ENCODE measurements at regions not wholly inside any gene's neighbourhood (a gene's known extent, or its start where the extent isn't known, plus 50 kb on each side); places are given as distances from the start of the nearest gene placed in this dataset.

- peak; percentile 46 for DNase-seq
These were observed 455.7 kb upstream of the TLE4 start for GRCh38 chr9:79116041-79116440.

DNA sequence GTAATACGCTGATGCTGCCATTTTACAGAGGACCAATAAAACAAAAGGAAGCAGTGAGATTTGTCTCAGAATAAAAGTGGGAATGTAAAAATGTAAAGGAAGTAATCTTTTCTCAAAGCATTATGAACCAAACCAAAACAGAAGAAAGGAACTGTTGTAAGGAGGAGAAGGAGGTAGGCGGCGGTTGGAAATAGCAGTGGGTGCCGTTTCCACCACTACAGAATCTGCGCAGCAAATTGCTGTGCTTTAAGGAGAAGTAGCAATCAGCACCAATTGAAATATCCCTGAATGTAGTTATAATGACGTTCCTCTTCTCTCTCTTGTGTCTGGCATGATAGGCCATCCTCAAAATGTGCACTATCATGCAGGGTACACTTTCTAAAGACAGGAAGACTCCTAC, 455.1 kb upstream of the TLE4 start:
- DNase-seq = no peak

DNA sequence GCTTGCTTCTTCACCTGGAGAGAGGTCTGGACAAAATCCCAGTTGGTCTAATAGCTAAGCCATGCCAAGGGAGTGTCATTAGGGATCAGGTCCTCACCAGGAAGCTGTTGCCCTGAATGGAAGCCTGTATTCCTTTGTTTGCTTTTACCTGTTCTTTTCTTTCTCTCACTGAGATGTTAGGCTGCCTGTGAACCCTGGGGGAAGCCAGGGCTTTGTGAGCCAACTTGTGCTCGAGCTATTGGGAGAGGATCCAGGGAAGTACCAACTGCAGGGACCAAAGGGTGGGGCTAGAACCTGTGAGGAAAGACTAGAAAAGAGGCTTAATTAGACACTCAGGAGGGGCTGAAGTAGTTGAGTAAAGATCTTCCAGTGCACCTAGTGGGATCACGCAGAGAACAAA, 451.2 kb upstream of the TLE4 start:
- no peak for DNase-seq

DNA sequence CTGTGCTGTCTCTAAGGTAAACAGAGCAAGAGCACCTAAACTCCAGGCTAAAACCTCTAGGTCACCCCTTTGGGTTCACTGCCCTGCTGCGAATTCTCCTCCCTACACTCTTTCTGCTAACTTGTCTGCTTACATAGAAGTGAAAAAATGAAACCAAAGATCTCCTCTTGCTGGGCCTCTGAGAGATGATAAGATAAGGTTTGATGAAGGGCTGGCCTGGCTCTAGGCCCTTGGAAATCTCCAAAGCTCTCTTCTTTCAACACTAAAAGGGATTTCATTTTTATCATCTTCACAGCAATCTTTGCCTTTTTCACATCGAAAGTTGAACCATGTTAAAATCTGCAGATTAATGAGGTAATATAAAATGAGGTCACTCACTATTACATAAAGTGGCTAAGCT, 450.8 kb upstream of the TLE4 start:
- DNase-seq = no peak

- no peak for DNase-seq
These were observed 448.4 kb upstream of the TLE4 start for GRCh38 chr9:79123415-79123814.

DNA sequence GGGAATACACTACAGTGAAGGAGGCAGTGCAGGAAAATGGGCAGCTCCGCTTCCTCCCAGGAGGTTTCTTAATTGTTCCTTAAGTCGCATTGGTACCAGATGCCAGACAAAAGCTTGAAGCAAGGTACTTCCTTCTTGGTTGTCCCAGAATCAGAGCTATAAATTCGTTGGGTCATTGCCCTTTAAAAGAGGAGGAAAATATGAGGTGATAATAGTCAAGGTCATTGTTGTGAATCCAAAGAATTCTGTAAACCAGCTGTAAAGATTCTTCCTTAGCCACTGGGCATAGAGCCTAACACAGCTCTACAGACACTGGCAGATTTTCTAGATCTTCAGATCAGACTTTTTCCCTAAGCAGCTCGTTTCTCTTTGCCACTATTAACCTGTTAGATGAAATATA, 444.1 kb upstream of the TLE4 start:
- no peak for DNase-seq

DNA sequence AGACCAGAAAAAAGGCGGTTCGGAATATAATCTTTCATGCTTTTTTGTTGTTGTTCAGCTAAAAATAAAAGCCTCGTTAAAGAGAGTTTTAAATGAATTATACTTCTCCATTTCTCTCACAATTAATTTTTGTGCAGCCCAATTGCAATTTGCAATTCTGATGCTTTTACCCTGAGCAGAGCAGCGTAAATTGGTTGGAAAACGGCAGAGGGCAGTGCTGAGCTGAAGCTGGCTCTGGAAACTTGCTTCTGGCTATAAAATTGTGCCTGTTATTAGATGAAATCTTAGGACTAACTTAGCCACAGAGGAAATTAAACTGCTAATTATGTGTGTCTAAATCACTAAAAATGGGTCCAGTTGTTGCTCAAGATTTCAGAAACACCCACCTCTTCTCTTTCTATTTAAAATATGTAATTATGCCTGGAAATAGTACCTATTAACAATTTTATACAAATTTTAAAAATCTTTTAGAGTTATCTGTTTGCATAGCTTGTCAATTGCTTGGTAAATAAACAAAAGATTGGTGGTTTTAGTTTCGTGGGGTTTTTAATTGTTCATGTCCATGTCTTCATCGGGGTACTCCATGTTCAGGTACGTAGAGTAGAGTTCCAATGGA, 441.8 kb upstream of the TLE4 start:
- DNase-seq = peak; percentile 88

GRCh38 chr9:79131246-79131774, 440.5 kb upstream of the TLE4 start:
- no peak for DNase-seq

- DNase-seq = no peak
These were observed 439.9 kb upstream of the TLE4 start for GRCh38 chr9:79131824-79132377.

- DNase-seq = no peak
These were observed 437.1 kb upstream of the TLE4 start for GRCh38 chr9:79134654-79135053.

DNA sequence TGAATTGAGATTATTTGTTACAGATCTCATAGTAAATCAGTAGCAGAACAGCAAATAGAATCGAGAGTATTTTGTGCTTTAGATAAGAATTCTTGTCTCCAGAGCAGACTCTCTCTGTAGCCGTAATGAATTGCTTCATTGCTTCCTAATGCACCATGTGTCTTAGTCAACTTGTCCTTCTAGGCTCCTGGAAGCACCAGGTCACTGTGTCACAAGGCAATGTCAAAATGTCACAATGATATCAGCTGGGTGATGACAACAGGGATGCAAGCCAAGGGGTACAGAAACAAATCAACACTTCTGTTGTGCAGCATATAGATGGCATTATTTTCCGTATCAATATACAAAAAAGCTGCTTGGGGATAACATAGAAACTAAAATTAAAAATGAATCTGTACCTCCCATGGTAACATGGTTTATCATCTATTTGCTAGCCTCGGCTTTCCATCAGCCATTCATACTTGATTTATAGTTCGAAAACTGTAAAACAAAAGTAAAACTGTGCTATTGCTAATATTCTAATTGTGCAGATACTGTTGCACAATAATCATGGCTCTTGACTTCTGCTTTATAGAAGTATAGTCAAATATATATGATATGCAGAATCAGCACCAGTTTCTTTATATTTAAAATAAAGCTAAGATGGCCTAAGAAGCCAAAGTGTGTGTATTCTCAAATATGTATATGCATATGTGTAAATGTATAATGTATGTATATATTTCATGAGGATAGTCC, 435.9 kb upstream of the TLE4 start:
- no peak for DNase-seq

GRCh38 chr9:79140751-79141150, 431.0 kb upstream of the TLE4 start:
- DNase-seq = no peak

GRCh38 chr9:79143211-79143610, 428.6 kb upstream of the TLE4 start:
- DNase-seq = no peak

DNA sequence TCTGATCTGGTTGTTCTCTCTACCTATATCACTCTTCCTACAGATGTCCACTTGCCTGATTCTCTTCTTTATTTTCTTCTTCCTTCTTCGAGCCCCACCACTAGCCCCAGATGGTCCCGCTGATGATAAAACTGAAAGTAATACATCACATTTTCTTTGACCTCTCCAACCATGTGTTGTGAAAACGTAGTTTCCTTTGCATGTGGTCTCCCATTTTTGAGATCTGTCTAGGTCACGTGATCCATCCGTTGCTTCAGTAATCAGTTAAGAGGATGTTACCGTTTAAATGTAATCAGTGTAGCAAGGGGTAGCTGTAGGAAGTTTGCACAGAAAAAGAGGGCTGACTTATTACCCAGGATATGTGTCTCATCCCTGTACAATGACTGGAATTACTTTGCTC, 426.3 kb upstream of the TLE4 start:
- DNase-seq = no peak

DNA sequence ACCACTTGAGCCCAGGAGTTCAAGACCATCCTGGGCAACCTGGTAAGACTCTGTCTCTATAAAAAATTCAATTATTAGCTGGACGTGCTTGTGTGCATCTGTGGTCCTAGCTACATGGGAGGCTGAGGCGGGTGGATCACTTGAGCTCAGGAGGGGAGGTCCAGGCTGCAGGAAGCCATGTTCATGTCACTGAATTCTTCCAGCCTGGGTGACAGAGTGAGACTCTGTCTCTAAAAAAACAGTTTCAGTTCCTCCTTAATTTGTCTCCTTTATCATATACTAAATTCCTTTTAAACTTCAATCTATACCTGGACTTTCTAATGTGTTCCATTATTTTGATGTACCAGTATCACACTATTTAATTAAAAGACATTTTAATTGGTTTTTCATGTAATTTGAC, 422.2 kb upstream of the TLE4 start:
- no peak for DNase-seq

- peak; percentile 44 for DNase-seq
These were observed 420.0 kb upstream of the TLE4 start for GRCh38 chr9:79151791-79152190.

GRCh38 chr9:79152306-79152705, 419.5 kb upstream of the TLE4 start:
- peak; percentile 16 for DNase-seq

- DNase-seq = no peak
These were observed 417.0 kb upstream of the TLE4 start for GRCh38 chr9:79154806-79155205.

DNA sequence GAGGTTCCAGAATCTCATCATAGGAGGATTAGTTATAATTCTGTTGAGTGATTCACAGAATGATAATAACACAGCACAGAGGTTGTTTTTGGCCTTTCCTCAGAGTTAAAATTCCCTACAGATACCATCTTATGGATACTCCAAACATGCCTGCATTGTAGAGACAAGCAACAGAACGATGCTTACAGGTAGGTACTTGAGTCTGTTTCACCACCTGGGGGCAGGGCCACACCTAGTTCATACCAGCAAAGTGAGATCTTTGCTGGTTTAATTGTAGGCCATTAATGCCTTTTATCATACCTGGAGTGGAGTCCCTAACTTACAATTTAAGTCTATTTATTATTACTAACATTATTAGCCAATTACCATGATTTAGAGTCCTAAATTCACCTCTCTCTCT, 416.5 kb upstream of the TLE4 start:
- DNase-seq = no peak

DNA sequence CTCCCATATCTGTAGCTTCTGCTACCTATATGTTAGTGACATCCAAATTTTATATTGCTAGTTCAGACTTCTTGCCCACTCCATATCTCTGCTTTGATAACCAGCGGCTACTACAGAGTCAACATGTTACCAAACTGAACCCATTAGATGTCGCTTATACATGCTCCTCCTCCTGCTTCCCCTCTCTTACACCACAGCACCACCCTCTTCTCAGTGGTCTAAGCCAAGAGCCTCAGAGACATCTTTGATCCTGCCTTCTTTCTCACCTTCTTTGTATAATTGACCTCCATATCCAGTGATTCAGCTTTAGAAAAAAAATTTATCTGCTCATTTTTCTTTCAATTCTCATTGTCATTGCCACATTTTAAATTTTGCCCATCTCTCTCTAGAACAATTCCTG, 408.2 kb upstream of the TLE4 start:
- DNase-seq = no peak

DNA sequence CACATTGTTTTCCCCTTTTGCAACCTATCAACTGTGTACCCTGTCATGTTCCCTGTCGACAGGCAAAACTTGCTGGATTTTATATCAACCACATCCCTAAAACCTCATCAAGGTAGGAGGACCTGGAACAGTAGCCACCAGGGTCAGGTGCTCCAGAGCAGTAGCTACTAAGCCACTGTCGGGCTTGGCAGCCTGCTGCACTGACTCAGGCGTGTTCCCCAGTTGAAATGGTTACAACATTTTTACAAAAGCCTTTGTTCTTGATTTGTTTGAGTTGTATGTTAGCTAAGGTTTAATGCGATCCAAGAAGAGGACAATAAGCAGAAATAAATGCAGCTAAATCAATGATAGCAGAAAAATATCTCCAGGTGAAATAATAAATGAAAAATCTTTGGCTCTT, 407.4 kb upstream of the TLE4 start:
- DNase-seq = no peak

- DNase-seq = no peak
These were observed 406.6 kb upstream of the TLE4 start for GRCh38 chr9:79165020-79165780.

- DNase-seq = no peak
These were observed 405.8 kb upstream of the TLE4 start for GRCh38 chr9:79166005-79166404.

DNA sequence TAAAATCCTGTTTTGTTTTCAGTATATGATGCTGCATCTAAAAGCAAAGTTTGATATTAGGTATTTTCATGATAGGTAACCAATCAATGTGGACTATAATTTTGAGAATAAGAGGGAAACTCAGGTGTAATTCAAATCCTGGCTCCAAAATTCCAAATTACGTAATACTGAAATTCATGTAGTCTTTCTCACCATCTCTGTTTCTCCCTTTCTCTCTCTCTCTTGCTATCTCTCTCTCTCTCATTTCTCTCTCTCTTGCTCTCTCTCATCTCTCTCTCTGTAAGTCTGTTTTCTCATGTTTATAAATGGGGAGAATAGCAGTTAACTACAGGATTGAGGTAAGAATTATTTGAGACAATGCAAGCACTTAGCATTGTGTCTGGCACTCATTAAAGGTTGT, 401.1 kb upstream of the TLE4 start:
- DNase-seq = no peak
